LNCaP clone FGC (cell line): ENCODE measurements at regions not wholly inside any gene's neighbourhood (a gene's known extent, or its start where the extent isn't known, plus 50 kb on each side); places are given as distances from the start of the nearest gene placed in this dataset.

Source experiments
- DNase-seq: peaks from one replicate; pipeline ENCODE4 v3.0.0-alpha.2; 2011; ENCODE audit warnings: low read depth
- H3K4me3 ChIP-seq: 2 replicates; pipeline ENCODE4 v1.5.1; 2011; ENCODE audit warnings: mild to moderate bottlenecking, low read depth, low read length, control low read depth
- TF ChIP-seq, protein P1 (sequence below): IDR thresholded peaks from 2 replicates; pipeline ENCODE4 v1.5.1; 2012; ENCODE audit warnings: mild to moderate bottlenecking; ENCODE audit not compliant: control insufficient read depth, insufficient read depth; ENCODE audit errors: extremely low read depth

GRCh38 chr3:65194047-65194714 lies 506.4 kb upstream of the ADAMTS9 start:
- no peak for DNase-seq
- TF ChIP-seq, protein P1, sequence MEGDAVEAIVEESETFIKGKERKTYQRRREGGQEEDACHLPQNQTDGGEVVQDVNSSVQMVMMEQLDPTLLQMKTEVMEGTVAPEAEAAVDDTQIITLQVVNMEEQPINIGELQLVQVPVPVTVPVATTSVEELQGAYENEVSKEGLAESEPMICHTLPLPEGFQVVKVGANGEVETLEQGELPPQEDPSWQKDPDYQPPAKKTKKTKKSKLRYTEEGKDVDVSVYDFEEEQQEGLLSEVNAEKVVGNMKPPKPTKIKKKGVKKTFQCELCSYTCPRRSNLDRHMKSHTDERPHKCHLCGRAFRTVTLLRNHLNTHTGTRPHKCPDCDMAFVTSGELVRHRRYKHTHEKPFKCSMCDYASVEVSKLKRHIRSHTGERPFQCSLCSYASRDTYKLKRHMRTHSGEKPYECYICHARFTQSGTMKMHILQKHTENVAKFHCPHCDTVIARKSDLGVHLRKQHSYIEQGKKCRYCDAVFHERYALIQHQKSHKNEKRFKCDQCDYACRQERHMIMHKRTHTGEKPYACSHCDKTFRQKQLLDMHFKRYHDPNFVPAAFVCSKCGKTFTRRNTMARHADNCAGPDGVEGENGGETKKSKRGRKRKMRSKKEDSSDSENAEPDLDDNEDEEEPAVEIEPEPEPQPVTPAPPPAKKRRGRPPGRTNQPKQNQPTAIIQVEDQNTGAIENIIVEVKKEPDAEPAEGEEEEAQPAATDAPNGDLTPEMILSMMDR: no peak
- H3K4me3 ChIP-seq: no peak overlapping the region

DNA sequence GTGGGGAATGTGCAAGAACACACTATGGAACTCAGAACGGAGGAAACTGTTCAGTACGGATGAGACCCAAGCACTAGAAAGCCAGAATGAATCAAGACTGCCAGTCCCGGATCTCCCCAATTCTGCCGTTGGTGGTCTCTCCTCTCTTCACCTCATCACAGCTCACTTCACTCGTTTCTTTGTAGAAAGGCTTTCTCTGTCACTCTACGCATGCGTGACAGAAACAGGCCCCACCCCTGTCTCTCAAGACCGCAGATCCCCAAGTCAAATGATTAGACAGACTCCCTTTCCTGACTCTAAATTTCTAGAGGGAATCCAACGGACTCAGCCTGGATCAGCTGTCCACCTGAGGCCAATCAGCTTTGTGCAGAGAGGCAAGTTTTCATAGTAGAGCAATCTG lies 505.7 kb upstream of the ADAMTS9 start:
- DNase-seq: no peak
- TF ChIP-seq, protein P1: no peak
- H3K4me3 ChIP-seq: no peak overlapping the region

GRCh38 chr3:65190111-65190510 lies 502.3 kb upstream of the ADAMTS9 start:
- DNase-seq: no peak
- TF ChIP-seq, protein P1: no peak
- H3K4me3 ChIP-seq: no peak overlapping the region

DNA sequence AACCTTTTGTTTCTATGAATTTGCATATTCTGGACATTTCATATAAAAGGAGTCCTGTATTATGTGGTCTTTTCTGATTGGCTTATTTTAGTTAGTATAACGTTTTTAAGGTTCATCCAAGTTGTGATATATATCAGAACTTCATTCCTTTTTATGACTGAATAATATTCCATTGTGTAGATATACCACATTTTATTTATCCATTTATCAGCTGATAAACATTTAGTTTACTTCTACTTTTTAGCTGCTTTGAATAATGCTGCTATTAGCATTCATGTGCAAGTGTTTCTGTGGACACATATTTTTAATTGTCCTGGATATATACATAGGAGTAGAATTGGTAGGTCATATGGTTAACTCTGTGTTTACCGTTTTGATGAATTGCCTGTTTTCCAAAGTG lies 498.5 kb upstream of the ADAMTS9 start:
- TF ChIP-seq, protein P1: no peak
- DNase-seq: no peak
- no peak overlapping the region for H3K4me3 ChIP-seq

DNA sequence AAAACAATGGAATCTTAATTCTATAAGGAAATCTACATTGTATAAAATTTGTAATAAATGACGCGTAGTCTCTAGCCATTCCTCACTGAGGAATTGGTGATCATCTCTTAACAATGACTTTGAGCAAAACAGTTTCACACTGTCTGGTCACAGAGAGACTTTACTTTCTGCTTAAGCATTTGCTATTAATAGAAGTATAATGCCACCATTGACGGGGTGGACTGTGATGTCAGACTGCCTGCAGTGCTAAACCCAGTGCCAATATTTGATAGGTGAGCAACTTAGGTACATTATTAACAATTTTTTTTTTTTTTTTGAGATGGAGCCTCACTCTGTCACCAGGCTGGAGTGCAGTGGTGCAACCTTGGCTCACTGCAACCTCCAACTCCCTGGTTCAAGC lies 494.9 kb upstream of the ADAMTS9 start:
- DNase-seq: no peak
- TF ChIP-seq, protein P1: no peak
- no peak overlapping the region for H3K4me3 ChIP-seq

DNA sequence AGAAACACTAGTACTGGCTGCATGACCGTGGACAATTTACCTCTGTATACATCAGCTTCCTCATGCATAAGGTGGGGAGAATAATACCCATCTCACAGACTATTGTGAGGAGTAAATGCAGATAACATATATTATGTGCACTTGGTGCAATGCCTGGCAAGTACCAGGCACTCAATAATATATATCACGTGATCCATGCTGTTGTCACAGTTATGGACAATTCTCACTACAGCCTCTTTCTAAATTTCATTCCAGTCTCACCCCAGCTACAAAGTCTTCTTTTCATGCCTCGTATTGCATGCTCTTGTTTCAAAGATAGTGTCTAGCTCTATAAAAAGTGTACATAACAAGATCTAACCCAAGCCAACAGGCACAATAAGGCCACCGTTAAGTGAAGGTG lies 494.3 kb upstream of the ADAMTS9 start:
- TF ChIP-seq, protein P1: no peak
- DNase-seq: no peak
- no peak overlapping the region for H3K4me3 ChIP-seq

GRCh38 chr3:65181391-65181871 lies 493.6 kb upstream of the ADAMTS9 start:
- TF ChIP-seq, protein P1: no peak
- DNase-seq: no peak
- no peak overlapping the region for H3K4me3 ChIP-seq
